Loucy (cell line): ENCODE measurements at regions not wholly inside any gene's neighbourhood (a gene's known extent, or its start where the extent isn't known, plus 50 kb on each side); places are given as distances from the start of the nearest gene placed in this dataset.

ENCODE experiments used
- EZH2phosphoT487 ChIP-seq: fragments of 200-600 bp; IDR thresholded peaks from 2 replicates; pipeline ENCODE4 v1.6.1; 2018; ENCODE audit warnings: antibody characterized with exemption, mild to moderate bottlenecking, moderate library complexity, borderline replicate concordance
- TF ChIP-seq, protein P1 (sequence below): fragments of 200-600 bp; sonication (generic); conservative IDR thresholded peaks from 2 replicates; pipeline ENCODE4 v1.5.1; 2014; ENCODE audit warnings: mild to moderate bottlenecking, antibody characterized with exemption, low read length

DNA sequence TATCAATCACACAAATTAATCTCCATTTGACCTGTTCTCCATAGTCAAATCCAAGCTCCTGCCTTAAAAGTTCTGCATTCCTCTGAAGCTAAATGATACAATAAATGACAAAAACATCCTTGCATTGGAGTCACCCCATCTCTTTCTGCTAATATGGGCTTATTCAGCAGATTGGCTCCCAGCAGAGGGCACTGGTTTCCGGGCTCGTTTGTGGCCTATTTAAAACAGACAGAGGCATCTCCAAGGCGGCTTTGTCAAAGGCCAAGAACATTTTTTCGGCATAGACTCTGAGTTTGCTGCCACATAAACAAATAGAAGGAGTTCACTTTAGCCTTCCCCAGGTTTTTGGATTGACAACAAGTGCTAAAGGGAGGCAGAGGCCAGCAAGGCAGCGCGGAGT, 204.4 kb upstream of the RASGRP1 start:
- TF ChIP-seq, protein P1, sequence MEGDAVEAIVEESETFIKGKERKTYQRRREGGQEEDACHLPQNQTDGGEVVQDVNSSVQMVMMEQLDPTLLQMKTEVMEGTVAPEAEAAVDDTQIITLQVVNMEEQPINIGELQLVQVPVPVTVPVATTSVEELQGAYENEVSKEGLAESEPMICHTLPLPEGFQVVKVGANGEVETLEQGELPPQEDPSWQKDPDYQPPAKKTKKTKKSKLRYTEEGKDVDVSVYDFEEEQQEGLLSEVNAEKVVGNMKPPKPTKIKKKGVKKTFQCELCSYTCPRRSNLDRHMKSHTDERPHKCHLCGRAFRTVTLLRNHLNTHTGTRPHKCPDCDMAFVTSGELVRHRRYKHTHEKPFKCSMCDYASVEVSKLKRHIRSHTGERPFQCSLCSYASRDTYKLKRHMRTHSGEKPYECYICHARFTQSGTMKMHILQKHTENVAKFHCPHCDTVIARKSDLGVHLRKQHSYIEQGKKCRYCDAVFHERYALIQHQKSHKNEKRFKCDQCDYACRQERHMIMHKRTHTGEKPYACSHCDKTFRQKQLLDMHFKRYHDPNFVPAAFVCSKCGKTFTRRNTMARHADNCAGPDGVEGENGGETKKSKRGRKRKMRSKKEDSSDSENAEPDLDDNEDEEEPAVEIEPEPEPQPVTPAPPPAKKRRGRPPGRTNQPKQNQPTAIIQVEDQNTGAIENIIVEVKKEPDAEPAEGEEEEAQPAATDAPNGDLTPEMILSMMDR = peak; percentile 70
- TF ChIP-seq EZH2phosphoT487 = no peak
